ENCODE measurements at regions not wholly inside any gene's neighbourhood (a gene's known extent, or its start where the extent isn't known, plus 50 kb on each side); places are given as distances from the start of the nearest gene placed in this dataset.
"Not testable (repeated sequence)": the region's sequence is repeated elsewhere in the genome, so short reads cannot be mapped to it uniquely, and the experiment has no call there.

GRCh38 chr15:39523968-39524367 is 56.9 kb upstream of the THBS1 start:
- WGBS (ENCODE audit: low lambda C conversion rate), result 63% methylated on average over 5 of the region's 5 CpGs
- H3K79me2 ChIP-seq (ENCODE audit: insufficient read depth); H3K9me3 ChIP-seq; H3K4me3 ChIP-seq (ENCODE audit: low read depth in 2 of 2, low read length in 1 of 2); DNase-seq; H3K9ac ChIP-seq; H3K4me1 ChIP-seq (ENCODE audit: control insufficient read depth in 1 of 2, insufficient read depth in 2 of 2, low read depth in 1 of 2, low read length in 1 of 2); H4K20me1 ChIP-seq (ENCODE audit: insufficient read depth); H2AFZ ChIP-seq (ENCODE audit: low read depth); H3K9me2 ChIP-seq; H3K27ac ChIP-seq (ENCODE audit: low read depth in 2 of 2, low read length in 1 of 2); POLR2A ChIA-PET; H3K36me3 ChIP-seq (replicated peaks in 1 of 2; ENCODE audit: control insufficient read depth in 1 of 2, insufficient read depth in 2 of 2, low read length in 1 of 2); H3K4me2 ChIP-seq; H3K27me3 ChIP-seq (ENCODE audit: insufficient read depth); H3F3A ChIP-seq (replicated peaks; ENCODE audit: insufficient read depth): not testable (repeated sequence)
- CTCF ChIA-PET, result interaction anchor here (1.0 kb wide), 1 partner anchor 13 kb away, joined by 3 read pairs; no protein-coding TSS in a partner anchor

- Histone ChIP-seq H3K4me1 (ENCODE audit: control insufficient read depth in 1 of 2, insufficient read depth in 2 of 2, low read depth in 1 of 2, low read length in 1 of 2) (peaks cover 0 to 10% of the 10 kb centered on the region in 2 experiments; a peak in 2 of 4 replicates), H3K4me2 (no peak overlapping the region), H3K79me2 (ENCODE audit: insufficient read depth) (no peaks in the 10 kb centered on the region), H4K20me1 (ENCODE audit: insufficient read depth) (no peaks in the 10 kb centered on the region), H3K4me3 (ENCODE audit: low read depth in 2 of 2, low read length in 1 of 2) (no peak overlapping the region), H3K9me3 (no peaks in the 10 kb centered on the region), H3K27me3 (ENCODE audit: insufficient read depth) (no peaks in the 10 kb centered on the region), H2AFZ (ENCODE audit: low read depth) (no peak overlapping the region), H3K9me2 (no peaks in the 10 kb centered on the region), H3K36me3 (replicated peaks in 1 of 2; ENCODE audit: control insufficient read depth in 1 of 2, insufficient read depth in 2 of 2, low read length in 1 of 2) (no peaks in the 10 kb centered on the region), H3F3A (replicated peaks; ENCODE audit: insufficient read depth) (no peaks in the 10 kb centered on the region), H3K27ac (ENCODE audit: low read depth in 2 of 2, low read length in 1 of 2) (no peak overlapping the region), H3K9ac (no peak overlapping the region)
- TF ChIP-seq USF1 (IDR thresholded peaks at IDR 0.05; ENCODE audit: borderline replicate concordance, low read depth) (no peak), MEF2A (IDR thresholded peaks at IDR 0.05; ENCODE audit: borderline replicate concordance, low read depth) (no peak)
- TF ChIP-seq, protein P1, sequence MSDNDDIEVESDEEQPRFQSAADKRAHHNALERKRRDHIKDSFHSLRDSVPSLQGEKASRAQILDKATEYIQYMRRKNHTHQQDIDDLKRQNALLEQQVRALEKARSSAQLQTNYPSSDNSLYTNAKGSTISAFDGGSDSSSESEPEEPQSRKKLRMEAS (IDR thresholded peaks at IDR 0.05; ENCODE audit: low read depth), result no peak
- CTCF ChIA-PET, result interaction anchor here (3.5 kb wide), 1 partner anchor 51 kb away, joined by 15 read pairs; the partner anchor contains the start of gene THBS1
- POLR2A ChIA-PET, result no interaction called here
- 79% methylated on average over 4 of the region's 4 CpGs for WGBS (ENCODE audit: low lambda C conversion rate)
- DNase-seq, result no peak
Observed at GRCh38 chr15:39529457-39529856, 51.4 kb upstream of the THBS1 start.

DNA sequence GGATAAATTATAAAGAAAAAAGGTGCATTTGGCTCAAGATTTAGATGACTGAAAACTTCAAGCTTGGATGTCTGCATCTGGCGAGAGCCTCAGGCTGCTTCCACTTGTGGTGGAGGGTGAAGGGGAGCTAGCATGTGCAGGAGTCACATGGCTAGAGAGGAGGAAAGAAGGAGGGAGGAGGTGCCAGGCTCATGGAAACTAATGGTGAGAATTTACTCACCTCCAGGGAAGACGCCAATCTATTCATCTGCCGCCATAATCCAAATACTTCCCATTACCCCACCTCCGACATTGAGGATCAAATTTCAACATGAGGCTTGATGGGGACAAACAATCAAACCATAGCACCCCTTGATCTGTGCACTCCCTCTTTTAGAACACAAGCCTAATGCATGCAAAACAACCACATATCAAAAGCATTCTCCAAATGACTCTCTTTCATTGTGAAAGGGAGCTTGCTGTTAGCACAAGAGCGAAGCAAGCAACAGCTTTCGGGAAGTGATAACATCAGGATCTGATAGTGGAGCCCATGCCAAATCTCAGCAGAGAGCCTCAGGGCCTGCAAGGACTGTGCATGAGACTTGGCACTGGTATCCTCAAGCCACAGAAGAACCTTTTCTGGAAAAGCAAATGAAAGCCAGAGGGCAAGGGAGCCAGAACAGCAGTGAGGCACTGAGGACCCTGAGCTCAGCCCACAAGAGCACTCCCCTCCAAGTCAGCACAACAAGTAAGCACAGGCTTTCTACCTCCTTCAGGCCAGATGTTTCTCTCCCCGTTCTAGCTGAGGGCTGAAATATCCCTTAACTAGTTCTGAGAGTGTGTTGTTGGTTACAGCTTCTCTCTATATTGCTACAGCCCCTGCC is 50.2 kb upstream of the THBS1 start:
- Histone ChIP-seq H3K79me2 (ENCODE audit: insufficient read depth) (no peaks in the 10 kb centered on the region), H3K27ac (ENCODE audit: low read depth in 2 of 2, low read length in 1 of 2) (no peak overlapping the region; a peak in 1 of 4 replicates), H3K9me2 (no peaks in the 10 kb centered on the region), H3K9ac (no peak overlapping the region), H3K36me3 (replicated peaks in 1 of 2; ENCODE audit: control insufficient read depth in 1 of 2, insufficient read depth in 2 of 2, low read length in 1 of 2) (no peaks in the 10 kb centered on the region), H3F3A (replicated peaks; ENCODE audit: insufficient read depth) (no peaks in the 10 kb centered on the region), H3K4me2 (no peak overlapping the region), H3K9me3 (no peaks in the 10 kb centered on the region), H3K27me3 (ENCODE audit: insufficient read depth) (no peaks in the 10 kb centered on the region), H3K4me3 (ENCODE audit: low read depth in 2 of 2, low read length in 1 of 2) (no peak overlapping the region), H3K4me1 (ENCODE audit: control insufficient read depth in 1 of 2, insufficient read depth in 2 of 2, low read depth in 1 of 2, low read length in 1 of 2) (peaks cover 0 to 10% of the 10 kb centered on the region in 2 experiments; a peak in 2 of 4 replicates), H4K20me1 (ENCODE audit: insufficient read depth) (no peaks in the 10 kb centered on the region), H2AFZ (ENCODE audit: low read depth) (no peak overlapping the region)
- CTCF ChIA-PET, result interaction anchor here (0.9 to 3.5 kb wide), 4 partner anchors 12 to 139 kb away, joined by 3 to 15 read pairs (median 3); partner anchors contain the start of gene THBS1
- DNase-seq, result peak; percentile 12
- POLR2A ChIA-PET, result no interaction called here
- WGBS (ENCODE audit: low lambda C conversion rate), result 69% methylated on average over 7 of the region's 7 CpGs
- TF ChIP-seq EZH2phosphoT487 (IDR thresholded peaks at IDR 0.05; ENCODE audit: borderline replicate concordance, low read depth) (no peak), ELF1 (IDR thresholded peaks at IDR 0.05) (no peak), NFIC (IDR thresholded peaks at IDR 0.05; ENCODE audit: borderline replicate concordance) (no peak), TAF1 (IDR thresholded peaks at IDR 0.05; ENCODE audit: borderline replicate concordance, low read depth, low read length) (no peak), NRF1 (IDR thresholded peaks at IDR 0.05; ENCODE audit: low read depth, low read length) (no peak), USF1 (IDR thresholded peaks at IDR 0.05; ENCODE audit: borderline replicate concordance, low read depth) (no peak), CTCF (IDR thresholded peaks at IDR 0.05) (no peak), POLR2AphosphoS5 (IDR thresholded peaks at IDR 0.05; ENCODE audit: low read depth, low read length) (no peak), FOSL2 (IDR thresholded peaks at IDR 0.05; ENCODE audit: borderline replicate concordance, low read depth) (no peak)
- TF ChIP-seq, protein P2, sequence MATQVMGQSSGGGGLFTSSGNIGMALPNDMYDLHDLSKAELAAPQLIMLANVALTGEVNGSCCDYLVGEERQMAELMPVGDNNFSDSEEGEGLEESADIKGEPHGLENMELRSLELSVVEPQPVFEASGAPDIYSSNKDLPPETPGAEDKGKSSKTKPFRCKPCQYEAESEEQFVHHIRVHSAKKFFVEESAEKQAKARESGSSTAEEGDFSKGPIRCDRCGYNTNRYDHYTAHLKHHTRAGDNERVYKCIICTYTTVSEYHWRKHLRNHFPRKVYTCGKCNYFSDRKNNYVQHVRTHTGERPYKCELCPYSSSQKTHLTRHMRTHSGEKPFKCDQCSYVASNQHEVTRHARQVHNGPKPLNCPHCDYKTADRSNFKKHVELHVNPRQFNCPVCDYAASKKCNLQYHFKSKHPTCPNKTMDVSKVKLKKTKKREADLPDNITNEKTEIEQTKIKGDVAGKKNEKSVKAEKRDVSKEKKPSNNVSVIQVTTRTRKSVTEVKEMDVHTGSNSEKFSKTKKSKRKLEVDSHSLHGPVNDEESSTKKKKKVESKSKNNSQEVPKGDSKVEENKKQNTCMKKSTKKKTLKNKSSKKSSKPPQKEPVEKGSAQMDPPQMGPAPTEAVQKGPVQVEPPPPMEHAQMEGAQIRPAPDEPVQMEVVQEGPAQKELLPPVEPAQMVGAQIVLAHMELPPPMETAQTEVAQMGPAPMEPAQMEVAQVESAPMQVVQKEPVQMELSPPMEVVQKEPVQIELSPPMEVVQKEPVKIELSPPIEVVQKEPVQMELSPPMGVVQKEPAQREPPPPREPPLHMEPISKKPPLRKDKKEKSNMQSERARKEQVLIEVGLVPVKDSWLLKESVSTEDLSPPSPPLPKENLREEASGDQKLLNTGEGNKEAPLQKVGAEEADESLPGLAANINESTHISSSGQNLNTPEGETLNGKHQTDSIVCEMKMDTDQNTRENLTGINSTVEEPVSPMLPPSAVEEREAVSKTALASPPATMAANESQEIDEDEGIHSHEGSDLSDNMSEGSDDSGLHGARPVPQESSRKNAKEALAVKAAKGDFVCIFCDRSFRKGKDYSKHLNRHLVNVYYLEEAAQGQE (IDR thresholded peaks at IDR 0.05; ENCODE audit: low read depth, low read length), result no peak

Measured in SK-N-SH (cell line).